GM21367 (cell line): ENCODE measurements at regions not wholly inside any gene's neighbourhood (a gene's known extent, or its start where the extent isn't known, plus 50 kb on each side); places are given as distances from the start of the nearest gene placed in this dataset.

Experiments used
- ATAC-seq: cut with Tn5 transposase; IDR thresholded peaks from one replicate; pipeline ENCODE4 v1.9.1; 2021; ENCODE audit not compliant: unreplicated experiment

DNA sequence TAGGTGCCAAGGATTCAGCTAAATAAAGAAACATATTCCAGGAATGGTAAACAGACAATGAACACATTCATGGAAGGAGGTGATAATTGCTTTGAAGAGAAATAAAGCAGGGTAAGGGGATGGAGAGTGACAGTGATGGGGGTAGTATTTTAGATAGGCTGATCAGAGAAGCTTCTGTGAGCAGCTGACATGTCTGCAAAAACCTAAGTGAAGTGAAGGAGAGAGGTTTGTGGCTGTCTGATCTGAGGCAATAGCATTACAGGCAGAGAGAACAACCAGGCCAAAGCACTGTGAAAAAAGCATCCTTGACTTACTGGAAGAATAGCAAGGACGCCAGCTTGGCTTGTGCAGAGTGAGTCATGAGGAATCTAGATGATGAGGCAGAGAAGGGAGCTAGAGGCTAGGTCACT lies 271.9 kb upstream of the GATB start:
- no peak for ATAC-seq

DNA sequence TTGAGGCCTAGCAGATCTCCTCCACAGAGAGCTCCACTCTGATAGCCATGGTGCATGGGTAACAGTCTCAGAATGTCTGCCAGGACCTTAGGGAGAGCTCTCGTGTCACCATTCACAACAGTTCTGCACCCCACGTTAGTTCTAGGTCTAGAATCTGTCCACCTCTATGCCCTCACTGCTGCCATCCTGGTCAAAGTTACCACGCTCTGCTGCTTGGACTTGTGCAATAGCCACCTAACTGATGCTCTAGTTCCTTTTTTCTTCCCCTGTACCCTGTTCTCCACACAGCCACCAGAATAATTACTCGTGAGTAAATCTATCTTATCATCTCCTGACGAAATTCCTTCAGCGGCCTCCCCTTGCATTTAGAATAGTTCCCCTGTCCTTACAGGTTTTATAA lies 268.8 kb upstream of the GATB start:
- no peak for ATAC-seq

DNA sequence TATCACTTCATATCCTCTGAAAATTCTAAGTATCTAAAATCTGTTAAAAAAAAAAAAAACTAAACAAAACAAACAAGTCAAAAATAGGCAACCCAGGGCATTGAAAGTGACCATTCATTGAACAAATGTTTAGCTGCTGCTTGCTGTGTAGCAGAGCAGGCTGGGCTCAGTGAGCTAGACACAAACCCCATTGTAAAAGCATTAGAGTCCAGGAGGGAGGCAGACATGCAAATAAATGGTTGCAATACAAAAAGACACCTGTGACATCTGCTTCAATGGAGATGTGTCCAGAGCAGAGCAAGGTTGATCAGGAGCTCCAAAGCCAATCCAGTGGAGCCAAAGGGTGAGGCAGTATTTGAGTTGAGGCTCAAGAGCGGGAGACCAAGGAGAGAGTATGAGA lies 267.3 kb upstream of the GATB start:
- ATAC-seq = no peak

DNA sequence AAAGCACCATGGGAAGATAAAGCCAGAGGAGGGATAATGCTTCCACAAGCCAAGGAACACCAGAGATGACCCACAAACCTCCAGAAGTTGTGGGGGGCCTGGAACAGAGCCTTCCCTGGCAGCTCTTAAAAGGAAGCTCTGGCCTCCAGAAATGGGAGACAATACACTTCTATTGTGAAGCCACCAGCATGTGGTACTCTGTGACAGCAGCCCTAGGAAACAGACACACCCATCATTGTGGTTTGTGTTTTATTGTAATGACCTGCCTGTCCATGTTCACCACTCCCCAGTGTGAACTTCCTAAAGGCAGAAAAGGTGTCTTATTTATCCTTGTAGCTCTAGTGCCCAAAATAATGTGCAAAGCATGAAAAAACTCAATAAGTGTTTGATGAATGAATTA lies 264.1 kb upstream of the GATB start:
- no peak for ATAC-seq

DNA sequence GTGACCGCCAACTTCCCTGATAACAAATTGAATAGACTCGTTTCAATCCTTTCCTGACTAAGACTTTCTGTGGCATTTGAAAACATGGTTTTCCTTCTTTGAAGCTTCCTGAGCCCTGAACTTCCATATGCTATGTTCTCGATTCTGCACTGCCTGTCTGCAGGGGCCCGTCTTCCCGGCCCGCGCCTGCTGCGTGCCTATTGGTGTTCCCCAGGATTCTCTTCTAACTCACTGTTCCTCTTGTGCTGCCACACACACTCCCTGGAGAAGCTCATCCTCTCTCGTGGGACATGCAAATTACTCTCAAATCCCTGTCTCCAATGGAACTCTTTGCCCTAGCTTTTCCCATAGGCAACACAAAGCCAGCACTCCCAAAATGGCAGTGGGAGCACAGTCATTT lies 262.9 kb upstream of the GATB start:
- no peak for ATAC-seq

DNA sequence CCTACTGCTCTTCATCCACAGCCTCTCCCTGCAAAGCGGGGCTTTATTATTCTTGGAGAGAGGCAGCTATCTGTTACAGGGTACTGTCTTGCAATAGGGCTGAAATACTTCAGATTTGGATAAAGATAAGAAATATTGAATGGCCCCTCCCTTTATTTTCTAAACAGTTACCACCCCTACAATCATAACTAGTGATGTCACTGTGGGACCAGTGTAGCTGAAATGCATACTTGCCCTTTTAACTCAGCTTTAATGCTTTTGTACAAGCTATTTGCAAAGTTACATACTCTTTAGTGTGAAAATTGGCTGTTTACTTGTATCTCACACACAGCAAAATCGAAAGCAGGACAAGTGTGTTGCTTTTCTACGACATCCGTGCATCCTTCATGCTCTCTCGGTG lies 261.7 kb upstream of the GATB start:
- no peak for ATAC-seq

DNA sequence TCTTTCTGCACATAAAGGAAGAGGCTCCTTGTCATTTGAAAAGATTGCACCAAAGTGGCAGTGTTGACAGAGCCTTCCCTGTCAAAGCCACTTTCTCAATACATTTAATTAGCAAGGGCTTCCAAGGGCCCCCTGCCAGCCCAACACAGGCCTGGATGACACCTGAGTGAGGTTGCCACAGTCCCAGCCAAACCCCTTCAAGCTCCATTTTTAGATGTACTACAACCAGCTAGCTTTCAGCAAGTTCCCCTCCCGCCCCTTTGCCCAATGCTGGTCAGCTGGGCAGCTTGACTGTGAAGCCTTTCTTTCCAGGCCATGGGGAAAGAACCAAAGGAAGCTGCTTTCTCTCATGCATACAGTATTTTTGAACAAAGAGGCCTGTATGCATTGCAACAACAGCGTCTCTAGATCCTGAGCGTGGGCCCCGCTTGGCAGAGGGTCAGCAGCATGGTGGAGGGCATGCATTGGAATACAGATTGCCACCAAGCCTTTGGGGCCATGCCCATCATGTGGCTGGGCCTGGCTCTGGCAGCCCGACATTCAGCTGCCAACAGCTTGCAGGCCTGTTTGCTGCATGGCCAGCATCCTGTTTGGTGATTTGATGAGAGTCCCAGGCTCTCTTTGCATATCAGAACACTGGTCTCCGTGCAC lies 261.1 kb upstream of the GATB start:
- no peak for ATAC-seq

DNA sequence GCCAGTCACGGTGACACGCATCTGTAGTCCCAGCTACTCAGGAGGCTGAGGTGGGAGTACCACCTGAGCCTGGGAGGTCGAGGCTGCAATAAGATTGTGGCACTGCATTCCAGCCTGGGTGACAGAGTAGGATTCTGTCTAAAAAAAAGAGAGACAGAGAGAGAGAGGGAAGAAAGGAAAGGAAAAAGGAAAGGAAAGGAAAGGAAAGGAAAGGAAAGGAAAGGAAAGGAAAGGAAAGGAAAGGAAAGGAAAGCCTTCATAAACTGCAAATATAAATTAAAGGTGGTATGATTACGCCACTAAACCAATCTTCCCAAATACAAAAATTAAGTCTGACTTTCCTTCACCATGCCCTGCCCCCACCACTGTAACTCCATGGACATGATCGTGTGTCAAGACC lies 259.3 kb upstream of the GATB start:
- ATAC-seq = no peak

DNA sequence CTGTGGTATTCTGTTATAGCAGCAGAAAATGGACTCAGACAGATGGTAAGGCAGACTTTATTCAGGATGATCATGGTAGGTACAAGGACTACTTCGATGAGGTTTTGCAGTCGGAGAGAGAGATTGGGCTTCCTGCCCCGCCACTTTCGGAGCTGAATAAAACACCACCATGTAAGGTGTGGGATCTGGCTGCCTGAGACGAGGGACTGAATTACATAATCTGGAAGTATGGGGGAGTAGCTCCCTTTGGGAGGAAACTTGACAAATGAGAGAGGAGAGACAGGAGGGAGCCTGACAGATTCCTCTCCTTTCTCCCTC lies 255.5 kb upstream of the GATB start:
- ATAC-seq = no peak

DNA sequence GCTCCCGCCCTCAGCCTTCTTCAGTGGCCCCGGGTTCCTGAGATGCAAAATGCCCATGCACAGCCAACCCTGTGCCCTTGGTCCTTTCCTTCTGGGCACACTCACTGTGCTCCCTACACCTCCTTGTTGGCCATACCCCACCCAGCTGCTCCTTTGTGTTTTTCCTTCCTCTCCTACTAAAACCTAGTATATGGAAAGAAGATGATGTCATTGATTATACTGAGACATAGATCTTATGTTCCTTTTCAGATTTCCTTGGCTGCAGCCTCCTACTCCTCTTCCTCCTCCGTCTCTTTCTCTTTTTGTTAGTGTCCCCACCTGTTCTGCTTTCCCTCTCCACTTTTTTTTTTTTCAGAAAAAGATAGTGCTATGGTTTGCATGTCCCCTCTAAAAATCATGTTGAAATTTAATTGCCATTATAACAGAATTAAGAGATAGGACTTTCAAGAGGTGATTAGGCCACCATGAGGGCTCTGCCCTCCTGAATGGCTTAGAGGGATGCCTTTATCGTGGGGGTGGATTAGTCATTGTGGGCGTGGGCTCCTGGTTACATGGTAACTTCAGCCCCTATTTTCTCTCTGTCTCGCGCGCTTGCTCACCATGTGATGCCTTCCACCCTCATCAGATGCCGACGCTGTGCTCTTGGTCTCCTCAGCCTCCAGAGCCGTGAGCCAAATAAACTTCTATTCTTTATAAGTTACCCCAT lies 254.9 kb upstream of the GATB start:
- ATAC-seq = no peak

DNA sequence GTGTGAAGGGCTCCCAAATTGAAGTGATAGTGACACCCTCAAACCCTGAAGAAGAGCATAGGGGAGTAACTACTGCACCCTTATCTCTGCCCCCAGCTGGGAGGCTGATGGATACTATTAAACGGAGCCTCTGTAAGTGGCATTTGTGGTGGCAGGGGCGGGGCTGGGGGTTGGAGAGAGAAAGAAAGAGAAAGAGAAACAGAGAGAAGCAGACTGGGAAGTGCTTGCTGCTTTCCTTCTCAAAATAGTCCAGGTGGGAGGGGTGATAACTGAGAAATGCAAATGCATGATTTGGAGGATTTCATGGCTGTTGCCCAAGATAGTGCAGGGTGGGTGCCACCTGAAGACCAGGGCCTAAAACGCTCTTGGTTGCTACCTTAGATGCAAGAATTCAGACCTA lies 253.5 kb upstream of the GATB start:
- peak; percentile 98 for ATAC-seq

DNA sequence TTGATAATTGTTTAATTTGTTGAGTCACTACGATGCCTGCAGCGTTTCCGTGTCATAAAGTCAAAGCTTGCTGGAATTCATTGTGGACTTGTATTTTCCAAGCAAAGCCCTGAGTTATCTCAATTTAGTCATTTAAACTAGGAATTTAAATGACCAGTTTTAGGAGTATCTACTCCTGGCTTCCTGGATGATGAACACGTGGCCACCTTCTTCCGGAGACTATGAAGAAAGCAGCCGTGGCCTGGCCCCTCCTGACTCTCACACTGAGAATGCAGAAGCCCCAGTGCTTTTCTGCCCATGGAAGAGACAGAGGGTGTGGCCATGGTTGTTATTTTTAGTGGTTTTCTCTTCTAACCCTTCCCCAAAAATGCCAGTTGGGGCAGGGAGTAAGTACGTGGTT lies 250.7 kb upstream of the GATB start:
- ATAC-seq = no peak

DNA sequence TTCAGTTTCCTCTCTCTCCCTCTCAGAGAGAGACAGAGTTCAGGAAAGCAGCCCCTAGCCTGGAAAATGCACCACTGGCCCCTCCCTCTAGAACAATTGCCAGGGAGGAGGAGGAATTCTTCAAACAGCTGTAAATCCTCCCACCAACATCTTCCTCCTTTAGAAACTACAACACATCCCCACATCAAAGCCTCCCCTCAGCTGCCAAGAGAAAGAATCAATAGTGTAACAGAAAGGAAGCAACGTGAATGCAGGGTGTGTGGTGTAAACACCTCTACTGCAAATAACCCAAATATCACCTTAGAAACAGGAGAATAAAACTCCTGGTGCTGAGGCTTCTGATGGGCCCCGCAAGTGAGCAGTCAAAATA lies 249.9 kb upstream of the GATB start:
- no peak for ATAC-seq

DNA sequence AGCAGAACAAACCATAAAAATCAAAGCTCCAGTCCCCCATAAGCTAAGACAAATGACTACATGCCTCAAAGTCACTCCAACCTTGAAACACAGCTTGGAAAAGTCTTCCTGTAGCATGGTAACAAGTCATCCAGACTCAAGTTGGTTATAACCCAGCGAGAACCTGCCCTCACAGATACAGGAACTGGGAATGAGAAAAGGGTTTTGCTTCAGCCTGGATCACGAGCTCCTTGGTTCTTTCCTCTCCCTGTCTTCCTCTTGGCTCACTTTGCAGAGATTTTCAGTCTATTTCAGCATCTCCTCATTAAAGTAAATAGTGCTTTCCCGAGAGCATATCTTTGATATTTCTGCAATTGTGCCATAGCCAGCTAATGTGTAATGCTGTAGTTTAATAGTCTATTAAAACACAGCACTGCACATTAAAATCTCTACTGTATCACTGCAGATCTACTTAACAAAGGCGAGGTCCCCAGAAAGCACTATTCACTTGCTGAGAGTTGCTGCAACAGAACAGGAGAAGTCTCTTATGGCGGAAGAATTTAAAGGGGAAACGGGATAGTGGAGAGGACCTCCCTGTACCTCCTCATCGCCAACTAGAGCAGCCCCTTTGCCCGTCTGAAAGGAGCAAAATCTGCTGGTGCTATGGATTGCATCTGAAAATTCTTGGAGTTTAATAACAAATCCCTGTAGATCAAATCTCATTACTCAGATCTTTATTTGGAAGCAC lies 249.3 kb upstream of the GATB start:
- no peak for ATAC-seq

DNA sequence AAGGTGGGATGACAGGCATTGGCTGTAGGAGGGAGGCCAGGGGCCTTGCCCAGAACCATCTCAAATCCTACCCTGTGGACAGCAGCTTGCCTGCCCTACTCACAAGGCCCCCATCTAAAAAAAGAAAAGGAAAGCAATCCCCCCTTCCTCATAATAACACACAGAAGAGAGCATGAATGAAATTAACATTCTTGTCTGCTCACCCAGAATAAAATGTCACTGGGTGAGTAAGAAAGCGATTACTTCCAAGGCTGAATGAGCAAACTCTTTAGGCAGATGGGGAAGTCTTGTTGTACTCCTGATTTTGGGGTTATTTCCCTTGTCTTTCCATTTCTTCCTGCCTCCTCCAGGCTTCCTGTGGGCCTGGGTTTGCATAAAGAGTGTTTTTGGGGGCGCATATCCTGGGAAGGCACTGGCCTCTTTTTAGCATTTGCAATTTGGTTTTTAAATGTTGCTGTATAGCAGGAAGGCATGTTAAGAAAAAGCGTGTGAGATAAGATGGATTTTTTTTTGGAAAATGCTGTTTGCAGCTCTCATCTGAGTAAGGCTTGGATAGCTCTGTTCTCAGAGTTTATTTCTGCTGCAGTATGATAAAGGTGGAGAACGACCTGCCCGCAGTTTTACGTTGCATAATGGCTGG lies 248.3 kb upstream of the GATB start:
- ATAC-seq = no peak

DNA sequence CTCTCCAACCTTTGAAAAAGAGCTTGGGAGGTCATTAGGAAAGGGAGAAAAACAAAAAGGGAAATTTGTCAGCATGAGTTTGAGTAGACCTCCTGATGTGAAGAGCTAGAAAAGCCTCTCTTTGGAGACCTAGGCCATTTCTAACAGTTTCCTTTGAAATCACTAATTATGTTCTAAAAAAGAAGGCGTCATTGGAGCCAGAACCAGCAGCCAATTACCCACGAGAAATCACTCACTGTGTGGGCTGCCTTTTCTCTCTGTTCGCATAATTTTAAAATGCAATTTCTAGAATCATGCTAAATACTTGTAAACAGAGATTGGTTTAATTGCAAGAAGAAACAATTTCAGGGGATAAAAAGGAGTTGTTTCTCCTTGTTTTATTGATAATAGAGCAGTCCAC lies 246.3 kb upstream of the GATB start:
- ATAC-seq = no peak

DNA sequence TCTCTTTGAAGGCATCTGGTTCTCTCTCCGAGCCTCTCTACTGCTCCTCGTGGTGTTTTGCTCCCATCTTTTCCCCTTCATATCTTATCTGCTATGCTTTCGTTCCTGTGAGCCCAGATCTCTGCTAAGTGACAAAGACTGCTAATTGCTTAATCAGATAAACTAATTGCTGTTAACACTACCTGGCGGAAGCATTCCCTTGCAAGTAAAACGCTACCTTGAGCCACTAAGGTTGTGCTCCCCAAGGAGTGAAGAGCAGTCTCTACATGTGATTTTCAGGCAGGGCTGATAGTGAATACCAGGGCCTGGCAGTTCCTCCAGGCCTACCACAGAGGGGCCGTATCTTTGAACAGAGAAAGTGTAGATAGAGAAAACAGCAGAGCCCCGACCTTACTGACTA lies 244.0 kb upstream of the GATB start:
- no peak for ATAC-seq

DNA sequence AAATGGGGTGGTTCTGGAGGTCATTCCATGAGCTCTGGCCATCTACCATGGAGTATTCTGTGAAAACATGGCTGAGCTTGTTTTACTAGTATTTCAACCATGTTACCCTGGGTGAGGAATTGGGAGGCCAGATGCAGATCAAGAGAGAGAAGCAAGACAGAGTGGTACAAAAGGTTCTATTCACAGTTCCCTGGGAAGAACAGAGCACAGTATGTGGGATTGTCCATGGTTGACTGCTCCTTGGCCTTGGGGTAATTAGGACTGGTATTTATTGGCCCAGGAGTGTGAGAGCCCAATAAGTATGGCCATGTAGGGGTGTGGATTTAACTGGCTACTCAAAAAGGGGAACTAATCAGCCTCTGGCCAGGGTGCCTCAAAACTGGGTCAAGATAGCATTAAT lies 239.7 kb upstream of the GATB start:
- ATAC-seq = no peak

DNA sequence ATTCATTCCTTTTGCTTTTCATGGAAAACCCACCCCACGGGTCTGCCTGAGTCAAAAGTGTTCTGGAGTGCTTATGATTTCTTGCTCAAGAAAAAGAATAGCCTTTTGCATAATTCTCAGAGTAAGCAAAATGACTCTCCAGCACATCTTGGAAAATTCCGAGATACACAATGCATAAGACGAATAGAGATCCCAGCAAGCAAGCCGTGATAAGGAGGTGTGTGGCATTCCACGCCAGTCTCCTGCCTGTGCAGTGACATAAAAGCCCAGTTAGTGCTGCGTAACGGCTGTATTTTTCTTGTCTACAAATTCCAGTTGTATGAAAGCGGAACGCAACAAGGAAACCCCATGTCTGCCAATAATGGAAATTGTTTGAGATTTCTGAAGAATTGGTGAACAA lies 237.9 kb upstream of the GATB start:
- ATAC-seq = no peak

DNA sequence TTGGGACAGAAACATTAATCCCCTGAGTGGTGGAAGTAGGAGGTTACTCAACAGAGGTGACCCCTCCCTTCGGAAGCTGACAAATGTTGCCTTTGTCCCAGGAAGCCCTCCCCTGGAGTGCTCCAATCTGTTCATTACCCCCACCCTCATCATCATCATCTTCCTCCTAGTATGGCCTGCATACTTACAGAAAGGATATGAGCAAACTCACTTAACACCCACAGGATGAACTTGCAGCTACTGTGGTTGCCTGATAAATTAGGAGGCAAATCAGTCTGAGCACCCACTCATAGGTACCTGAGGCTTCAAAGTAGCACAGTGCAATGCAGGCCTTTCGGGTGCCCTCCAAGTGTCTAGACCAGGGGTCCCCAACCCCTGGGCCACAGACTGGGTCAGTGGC lies 236.7 kb upstream of the GATB start:
- no peak for ATAC-seq

DNA sequence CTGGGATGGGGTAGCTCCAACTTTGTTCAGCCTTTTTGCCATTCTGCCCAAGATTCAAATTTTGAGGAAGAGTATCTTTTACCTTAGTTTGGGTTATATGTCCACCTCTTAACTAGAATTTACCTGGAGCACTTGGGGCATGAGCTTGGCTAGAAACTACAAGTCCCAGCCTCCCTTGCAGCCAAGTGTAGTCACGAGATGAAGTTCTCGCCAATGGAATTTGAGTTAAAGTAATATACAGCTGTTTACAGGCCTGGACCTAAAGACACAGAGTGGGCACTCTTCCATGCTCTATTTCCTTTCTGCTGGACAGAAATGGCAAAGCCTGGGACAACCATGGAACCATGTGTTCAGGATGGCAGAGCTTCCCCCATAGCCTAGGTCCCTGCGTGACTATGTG lies 233.6 kb upstream of the GATB start:
- ATAC-seq = no peak

DNA sequence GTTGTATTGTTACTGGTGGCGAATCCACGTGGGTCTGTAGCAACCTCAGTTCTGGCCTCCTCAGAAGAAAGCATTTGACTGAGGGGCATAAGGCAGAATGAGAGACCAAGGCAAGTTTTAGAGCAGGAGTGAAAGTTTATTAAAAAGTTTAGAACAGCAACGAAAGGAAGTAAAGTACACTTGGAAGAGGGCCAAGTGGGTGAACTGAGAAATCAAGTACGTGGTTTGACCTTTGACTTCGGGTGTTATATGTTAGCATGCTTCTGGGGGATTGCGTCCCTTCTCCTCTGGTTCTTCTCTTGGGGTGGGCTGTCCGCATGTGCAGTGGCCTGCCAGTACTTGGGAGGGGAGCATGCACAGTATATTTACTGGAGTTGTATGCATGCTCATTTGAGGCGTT lies 232.7 kb upstream of the GATB start:
- ATAC-seq = no peak
